SK-N-SH (cell line): ENCODE measurements at regions not wholly inside any gene's neighbourhood (a gene's known extent, or its start where the extent isn't known, plus 50 kb on each side); places are given as distances from the start of the nearest gene placed in this dataset.

Experiments
- CTCF ChIP-seq: fragments of 200-600 bp; sonication (generic); IDR thresholded peaks from 2 replicates; pipeline ENCODE4 v1.6.1; 2017; ENCODE audit warnings: antibody characterized with exemption, mild to moderate bottlenecking, moderate library complexity
- FOXM1 ChIP-seq: IDR thresholded peaks from 2 replicates; pipeline ENCODE4 v1.4.0; 2012; ENCODE audit warnings: low read depth, mild to moderate bottlenecking
- JUND ChIP-seq: IDR thresholded peaks from 2 replicates; pipeline ENCODE4 v1.4.0; 2012
- MAX ChIP-seq: IDR thresholded peaks from 2 replicates; pipeline ENCODE4 v1.4.0; 2012; ENCODE audit warnings: low read depth
- NRF1 ChIP-seq: IDR thresholded peaks from 2 replicates; pipeline ENCODE4 v1.6.1; 2012; ENCODE audit warnings: low read depth, mild to moderate bottlenecking, low read length
- RFX5 ChIP-seq: IDR thresholded peaks from 2 replicates; pipeline ENCODE4 v1.6.1; 2012; ENCODE audit warnings: mild to moderate bottlenecking, improper control_type of control experiment, low read length
- SMC3 ChIP-seq: IDR thresholded peaks from 2 replicates; pipeline ENCODE4 v1.6.1; 2012; ENCODE audit warnings: low read depth, low read length, improper control_type of control experiment
- TAF1 ChIP-seq: IDR thresholded peaks from 2 replicates; pipeline ENCODE4 v1.6.1; 2012; ENCODE audit warnings: low read depth, mild to moderate bottlenecking, low read length, moderate library complexity, borderline replicate concordance
- USF1 ChIP-seq: IDR thresholded peaks from 2 replicates; pipeline ENCODE4 v1.4.0; 2012; ENCODE audit warnings: low read depth, borderline replicate concordance
- TF ChIP-seq, protein P1 (sequence below): IDR thresholded peaks from 2 replicates; pipeline ENCODE4 v1.6.1; 2012; ENCODE audit warnings: mild to moderate bottlenecking, low read depth, low read length, moderate library complexity

GRCh38 chr16:86029131-86029741, 130.3 kb downstream of the IRF8 start:
- TF ChIP-seq CTCF (no peak), JUND (no peak), MAX (no peak), FOXM1 (no peak), SMC3 (no peak), RFX5 (no peak), USF1 (no peak), TAF1 (no peak), NRF1 (no peak)
- TF ChIP-seq, protein P1, sequence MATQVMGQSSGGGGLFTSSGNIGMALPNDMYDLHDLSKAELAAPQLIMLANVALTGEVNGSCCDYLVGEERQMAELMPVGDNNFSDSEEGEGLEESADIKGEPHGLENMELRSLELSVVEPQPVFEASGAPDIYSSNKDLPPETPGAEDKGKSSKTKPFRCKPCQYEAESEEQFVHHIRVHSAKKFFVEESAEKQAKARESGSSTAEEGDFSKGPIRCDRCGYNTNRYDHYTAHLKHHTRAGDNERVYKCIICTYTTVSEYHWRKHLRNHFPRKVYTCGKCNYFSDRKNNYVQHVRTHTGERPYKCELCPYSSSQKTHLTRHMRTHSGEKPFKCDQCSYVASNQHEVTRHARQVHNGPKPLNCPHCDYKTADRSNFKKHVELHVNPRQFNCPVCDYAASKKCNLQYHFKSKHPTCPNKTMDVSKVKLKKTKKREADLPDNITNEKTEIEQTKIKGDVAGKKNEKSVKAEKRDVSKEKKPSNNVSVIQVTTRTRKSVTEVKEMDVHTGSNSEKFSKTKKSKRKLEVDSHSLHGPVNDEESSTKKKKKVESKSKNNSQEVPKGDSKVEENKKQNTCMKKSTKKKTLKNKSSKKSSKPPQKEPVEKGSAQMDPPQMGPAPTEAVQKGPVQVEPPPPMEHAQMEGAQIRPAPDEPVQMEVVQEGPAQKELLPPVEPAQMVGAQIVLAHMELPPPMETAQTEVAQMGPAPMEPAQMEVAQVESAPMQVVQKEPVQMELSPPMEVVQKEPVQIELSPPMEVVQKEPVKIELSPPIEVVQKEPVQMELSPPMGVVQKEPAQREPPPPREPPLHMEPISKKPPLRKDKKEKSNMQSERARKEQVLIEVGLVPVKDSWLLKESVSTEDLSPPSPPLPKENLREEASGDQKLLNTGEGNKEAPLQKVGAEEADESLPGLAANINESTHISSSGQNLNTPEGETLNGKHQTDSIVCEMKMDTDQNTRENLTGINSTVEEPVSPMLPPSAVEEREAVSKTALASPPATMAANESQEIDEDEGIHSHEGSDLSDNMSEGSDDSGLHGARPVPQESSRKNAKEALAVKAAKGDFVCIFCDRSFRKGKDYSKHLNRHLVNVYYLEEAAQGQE = no peak
